Hepatocyte (in vitro differentiated cells): ENCODE measurements at regions not wholly inside any gene's neighbourhood (a gene's known extent, or its start where the extent isn't known, plus 50 kb on each side); places are given as distances from the start of the nearest gene placed in this dataset.

ENCODE experiments used
- CTCF ChIP-seq: fragments of 200-600 bp; sonication (generic); IDR thresholded peaks from 2 replicates; pipeline ENCODE4 v1.5.1; 2016; ENCODE audit warnings: antibody characterized with exemption, mild to moderate bottlenecking; ENCODE audit not compliant: poor library complexity
- EZH2 ChIP-seq: fragments of 200-600 bp; sonication (generic); IDR thresholded peaks from 2 replicates; pipeline ENCODE4 v1.6.1; 2016; ENCODE audit warnings: antibody characterized with exemption, mild to moderate bottlenecking, borderline replicate concordance
- EZH2phosphoT487 ChIP-seq: fragments of 200-600 bp; sonication (generic); IDR thresholded peaks from one replicate; pipeline ENCODE4 v1.6.1; 2018; ENCODE audit warnings: antibody characterized with exemption, mild to moderate bottlenecking, low read depth, moderate library complexity; ENCODE audit not compliant: unreplicated experiment, severe bottlenecking

- no peak for TF ChIP-seq CTCF
- no peak for TF ChIP-seq EZH2
- TF ChIP-seq EZH2phosphoT487, result no peak
Observed at GRCh38 chr13:34139660-34140227, 321.8 kb downstream of the RFC3 start.
